Posterior vena cava (tissue), 2 donors: ENCODE measurements at regions not wholly inside any gene's neighbourhood (a gene's known extent, or its start where the extent isn't known, plus 50 kb on each side); places are given as distances from the start of the nearest gene placed in this dataset.
"Not testable (repeated sequence)": the region's sequence is repeated elsewhere in the genome, so short reads cannot be mapped to it uniquely, and the experiment has no call there.

Source experiments
- DNase-seq: peaks from one replicate; pipeline ENCODE4 v3.0.0-alpha.2; 2020; ENCODE audit warnings: low spot score
- intact Hi-C, 2 donors: fragments of 100-400 bp; cut with DNase I; formaldehyde crosslinking; loops; one replicate each; pipeline versions ENCODE4 v1.14.1 to v1.14.2; 2022 to 2023
- donor health status: DM: yes; HTN: yes; CAD: no.
- donor health status: DM: yes; HTN: yes; CAD: no.

GRCh38 chr12:78330131-78330530 lies 499.4 kb downstream of the NAV3 start:
- intact Hi-C loops = no loop called here
- DNase-seq = no peak

GRCh38 chr12:78331181-78331580 lies 500.5 kb downstream of the NAV3 start:
- intact Hi-C loops = no loop called here
- DNase-seq = no peak

GRCh38 chr12:78331753-78332152 lies 501.1 kb downstream of the NAV3 start:
- no peak for DNase-seq
- intact Hi-C loops = no loop called here

- no peak for DNase-seq
- intact Hi-C loops = no loop called here
Measured at GRCh38 chr12:78338054-78338785, 507.5 kb downstream of the NAV3 start.

GRCh38 chr12:78340406-78340805 lies 509.7 kb downstream of the NAV3 start:
- DNase-seq = no peak
- intact Hi-C loops = no loop called here

- intact Hi-C loops = no loop called here
- no peak for DNase-seq
Measured at GRCh38 chr12:78343657-78344056, 513.0 kb downstream of the NAV3 start.

GRCh38 chr12:78359520-78359919 lies 505.1 kb upstream of the SYT1 start:
- no peak for DNase-seq
- intact Hi-C loops = no loop called here

GRCh38 chr12:78361683-78362082 lies 502.9 kb upstream of the SYT1 start:
- no peak for DNase-seq
- intact Hi-C loops = no loop called here

GRCh38 chr12:78371284-78371683 lies 493.3 kb upstream of the SYT1 start:
- no peak for DNase-seq
- intact Hi-C loops = no loop called here

GRCh38 chr12:78375461-78375860 lies 489.1 kb upstream of the SYT1 start:
- intact Hi-C loops = no loop called here
- no peak for DNase-seq

GRCh38 chr12:78376257-78376656 lies 488.3 kb upstream of the SYT1 start:
- intact Hi-C loops = no loop called here
- no peak for DNase-seq

GRCh38 chr12:78379065-78379464 lies 485.5 kb upstream of the SYT1 start:
- DNase-seq, intact Hi-C loops: not testable (repeated sequence)

GRCh38 chr12:78383414-78383813 lies 481.2 kb upstream of the SYT1 start:
- intact Hi-C loops = no loop called here
- DNase-seq = no peak

- intact Hi-C loops = no loop called here
- DNase-seq = no peak
Measured at GRCh38 chr12:78384541-78384940, 480.0 kb upstream of the SYT1 start.

- intact Hi-C loops = no loop called here
- DNase-seq = no peak
Measured at GRCh38 chr12:78385541-78385940, 479.0 kb upstream of the SYT1 start.

GRCh38 chr12:78386871-78387270 lies 477.7 kb upstream of the SYT1 start:
- no peak for DNase-seq
- intact Hi-C loops = no loop called here

GRCh38 chr12:78387721-78388120 lies 476.9 kb upstream of the SYT1 start:
- intact Hi-C loops = loop anchor here in 1 of 2 donors (2.0 kb wide), 1 partner anchor 37 kb away; no protein-coding TSS in a partner anchor

GRCh38 chr12:78388461-78388860 lies 476.1 kb upstream of the SYT1 start:
- no peak for DNase-seq
- intact Hi-C loops = loop anchor here in 1 of 2 donors (2.0 kb wide), 1 partner anchor 36 kb away; no protein-coding TSS in a partner anchor

More at GRCh38 chr12:78387721-78388120, 476.9 kb upstream of the SYT1 start:
- DNase-seq = no peak

GRCh38 chr12:78390920-78391319 lies 473.7 kb upstream of the SYT1 start:
- intact Hi-C loops = no loop called here
- no peak for DNase-seq

- DNase-seq = no peak
Measured at GRCh38 chr12:78392918-78393317, 471.7 kb upstream of the SYT1 start.

GRCh38 chr12:78395961-78396360 lies 468.6 kb upstream of the SYT1 start:
- DNase-seq = no peak
- intact Hi-C loops = no loop called here

More at GRCh38 chr12:78392918-78393317, 471.7 kb upstream of the SYT1 start:
- intact Hi-C loops = no loop called here
